BLaER1 treated with 17β-estradiol and CSF1 and Interleukin-3, amounts not matched to agents 10 nM and 100 nM (cell line): ENCODE measurements at regions not wholly inside any gene's neighbourhood (a gene's known extent, or its start where the extent isn't known, plus 50 kb on each side); places are given as distances from the start of the nearest gene placed in this dataset.

ENCODE experiments used
- H3K27ac ChIP-seq, 11 experiments: shearing (Covaris generic); formaldehyde crosslinking; 2 replicates each; pipeline ENCODE4 v1.8.1; 2022
- H3K27me3 ChIP-seq, 11 experiments: shearing (Covaris generic); formaldehyde crosslinking; 2 replicates each; pipeline ENCODE4 v1.8.1; 2022
- H3K36me3 ChIP-seq, 11 experiments: shearing (Covaris generic); formaldehyde crosslinking; 2 replicates each; pipeline ENCODE4 v1.8.1; 2022
- H3K4me1 ChIP-seq, 10 experiments: shearing (Covaris generic); formaldehyde crosslinking; 2 replicates each; pipeline ENCODE4 v1.8.1; 2022
- H3K4me2 ChIP-seq, 11 experiments: shearing (Covaris generic); formaldehyde crosslinking; 2 replicates each; pipeline ENCODE4 v1.8.1; 2022
- H3K4me3 ChIP-seq, 10 experiments: shearing (Covaris generic); formaldehyde crosslinking; 2 replicates each; pipeline ENCODE4 v1.8.1; 2022
- H3K9ac ChIP-seq, 11 experiments: shearing (Covaris generic); formaldehyde crosslinking; 2 replicates each; pipeline ENCODE4 v1.8.1; 2022
- H3K9me3 ChIP-seq, 11 experiments: shearing (Covaris generic); formaldehyde crosslinking; replicated peaks in 1 of 11; 2 replicates each; pipeline ENCODE4 v1.8.1; 2022
- H4K20me1 ChIP-seq, 11 experiments: shearing (Covaris generic); formaldehyde crosslinking; 2 replicates each; pipeline ENCODE4 v1.8.1; 2022
- Cebpa-rat ChIP-seq, 11 experiments: shearing (Covaris generic); IDR thresholded peaks; 2 replicates each; pipeline ENCODE4 v1.8.1; 2022

DNA sequence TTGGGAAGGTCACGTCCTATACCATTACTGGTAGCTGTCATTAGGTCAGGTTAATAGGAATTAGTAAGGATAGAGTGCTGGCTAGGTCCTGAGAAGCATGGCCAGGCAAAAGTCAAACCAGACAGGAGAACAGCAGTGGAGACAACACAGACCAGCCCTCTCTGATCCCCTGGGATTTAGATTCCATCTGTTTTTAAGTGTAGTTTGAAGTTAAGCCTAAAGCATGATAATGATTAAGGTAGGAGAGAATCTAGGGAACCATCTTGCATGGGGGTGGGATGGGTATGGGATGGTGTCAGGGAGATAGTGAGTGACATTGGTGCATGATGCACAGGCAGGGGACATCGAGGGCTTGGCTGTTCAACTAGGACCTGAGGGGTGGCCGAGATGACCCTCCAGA, 96.6 kb downstream of the MYCN start:
- H3K4me3 ChIP-seq, result no peak overlapping the region
- no peaks in the 10 kb centered on the region for H3K27me3 ChIP-seq
- H4K20me1 ChIP-seq, result no peaks in the 10 kb centered on the region
- H3K4me2 ChIP-seq, result no peak overlapping the region
- no peaks in the 10 kb centered on the region for H3K9me3 ChIP-seq
- no peak for TF ChIP-seq Cebpa-rat (IDR thresholded peaks at IDR 0.05)
- peaks cover 4 to 17% (median 11%) of the 10 kb centered on the region in 10 experiments; a peak in 15 of 20 replicates for H3K4me1 ChIP-seq
- no peak overlapping the region for H3K27ac ChIP-seq
- no peaks in the 10 kb centered on the region for H3K36me3 ChIP-seq
- H3K9ac ChIP-seq, result no peak overlapping the region

DNA sequence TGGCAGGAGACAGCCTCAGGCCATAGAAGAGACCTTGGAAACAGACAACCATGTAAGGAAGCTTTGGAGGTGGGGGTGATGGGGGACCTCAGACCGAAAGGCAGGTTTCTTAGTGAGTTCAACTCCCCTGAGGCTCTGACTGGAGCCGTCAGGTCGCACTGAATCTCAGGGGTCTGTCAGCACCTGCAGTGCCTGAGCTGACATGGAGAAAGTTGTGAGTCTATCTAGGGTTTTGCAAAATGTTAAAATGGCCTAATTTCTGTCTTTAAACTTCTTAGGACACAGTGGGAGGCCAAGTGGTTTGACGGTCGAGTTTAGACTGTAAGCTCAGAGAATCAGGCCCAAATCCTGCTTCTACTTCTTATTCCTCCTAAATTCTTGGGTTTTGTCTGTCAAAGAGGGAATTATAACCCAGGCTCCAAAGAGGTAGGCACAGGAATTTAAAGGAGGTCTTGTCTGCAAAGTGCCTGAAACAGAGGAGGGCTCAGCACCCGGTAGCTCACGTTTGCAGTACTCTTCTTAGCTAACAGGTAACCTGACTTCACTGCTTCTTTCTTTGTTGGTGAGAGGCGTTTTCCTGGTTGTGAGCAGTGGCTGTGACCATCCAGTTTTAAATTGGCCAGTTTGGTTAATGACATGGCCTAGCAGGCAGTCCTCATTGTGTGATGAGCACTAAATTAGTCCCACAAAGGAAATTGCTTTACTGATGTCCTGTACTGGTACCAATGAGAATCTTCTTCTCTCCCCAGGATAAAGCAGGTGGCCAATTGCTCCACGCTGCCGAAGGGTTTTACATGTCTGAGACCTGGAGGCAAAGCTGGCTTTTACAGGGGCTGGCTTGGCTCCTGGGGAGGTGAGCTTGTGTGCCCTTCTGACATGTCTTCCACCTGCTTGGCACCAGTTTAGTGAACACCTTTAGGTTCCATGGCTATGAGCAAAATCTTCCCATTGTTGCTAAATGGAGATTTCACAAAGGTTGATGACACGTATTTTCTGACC, 95.7 kb downstream of the MYCN start:
- no peaks in the 10 kb centered on the region for H3K27me3 ChIP-seq
- TF ChIP-seq Cebpa-rat (IDR thresholded peaks at IDR 0.05), result no peak
- H3K27ac ChIP-seq, result no peak overlapping the region
- peaks cover 4 to 17% (median 11%) of the 10 kb centered on the region in 10 experiments; a peak in 15 of 20 replicates for H3K4me1 ChIP-seq
- no peak overlapping the region for H3K4me3 ChIP-seq
- H3K9ac ChIP-seq, result no peak overlapping the region
- H3K36me3 ChIP-seq, result no peaks in the 10 kb centered on the region
- no peaks in the 10 kb centered on the region for H3K9me3 ChIP-seq
- peak overlapping the region in 5 of 11 experiments; percentile 0 to 37 (median 23); a peak in 2 of 22 replicates for H3K4me2 ChIP-seq
- no peaks in the 10 kb centered on the region for H4K20me1 ChIP-seq

DNA sequence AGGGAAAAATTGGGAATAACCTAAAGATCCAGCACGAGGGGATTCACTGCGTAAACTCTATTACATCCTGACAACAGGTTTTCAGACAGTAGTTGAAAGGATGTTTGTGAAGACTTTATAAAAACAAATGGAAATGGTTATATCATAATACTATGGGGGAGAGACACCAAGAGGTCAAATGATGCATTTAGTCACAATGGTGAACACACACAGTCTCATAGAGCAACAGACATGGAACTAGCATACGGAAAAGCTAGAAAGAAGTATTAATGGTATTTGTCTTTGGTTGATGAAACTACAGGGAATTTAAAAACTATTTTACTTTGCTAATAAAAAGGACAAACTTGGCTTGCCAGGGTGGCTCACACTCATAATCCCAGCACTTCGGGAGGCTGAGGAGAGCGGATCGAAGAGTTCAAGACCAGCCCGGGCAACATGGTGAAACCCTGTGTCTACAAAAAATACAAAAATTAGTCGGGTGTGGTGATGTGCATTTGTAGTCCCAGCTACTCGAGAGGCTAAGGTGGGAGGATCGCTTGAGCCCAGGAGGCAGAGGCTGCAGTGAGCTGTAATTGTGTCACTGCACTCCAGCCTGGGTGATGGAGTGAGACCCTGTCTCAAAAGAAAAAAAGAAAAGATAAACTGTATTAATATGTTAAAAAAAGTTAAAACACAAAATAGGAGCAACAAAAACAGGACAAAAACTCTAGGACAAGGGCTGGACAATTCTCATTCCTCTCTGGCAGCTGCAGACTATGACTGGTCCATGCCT, 94.8 kb downstream of the MYCN start:
- Histone ChIP-seq H3K27me3 (no peaks in the 10 kb centered on the region), H3K4me1 (peaks cover 4 to 17% (median 11%) of the 10 kb centered on the region in 10 experiments; a peak in 15 of 20 replicates), H3K4me3 (no peak overlapping the region), H3K27ac (no peak overlapping the region), H3K36me3 (no peaks in the 10 kb centered on the region), H3K9me3 (no peaks in the 10 kb centered on the region), H3K9ac (no peak overlapping the region), H4K20me1 (no peaks in the 10 kb centered on the region), H3K4me2 (peak overlapping the region in 6 of 11 experiments; percentile 0 to 37 (median 20); a peak in 2 of 22 replicates)
- TF ChIP-seq Cebpa-rat (IDR thresholded peaks at IDR 0.05), result no peak

DNA sequence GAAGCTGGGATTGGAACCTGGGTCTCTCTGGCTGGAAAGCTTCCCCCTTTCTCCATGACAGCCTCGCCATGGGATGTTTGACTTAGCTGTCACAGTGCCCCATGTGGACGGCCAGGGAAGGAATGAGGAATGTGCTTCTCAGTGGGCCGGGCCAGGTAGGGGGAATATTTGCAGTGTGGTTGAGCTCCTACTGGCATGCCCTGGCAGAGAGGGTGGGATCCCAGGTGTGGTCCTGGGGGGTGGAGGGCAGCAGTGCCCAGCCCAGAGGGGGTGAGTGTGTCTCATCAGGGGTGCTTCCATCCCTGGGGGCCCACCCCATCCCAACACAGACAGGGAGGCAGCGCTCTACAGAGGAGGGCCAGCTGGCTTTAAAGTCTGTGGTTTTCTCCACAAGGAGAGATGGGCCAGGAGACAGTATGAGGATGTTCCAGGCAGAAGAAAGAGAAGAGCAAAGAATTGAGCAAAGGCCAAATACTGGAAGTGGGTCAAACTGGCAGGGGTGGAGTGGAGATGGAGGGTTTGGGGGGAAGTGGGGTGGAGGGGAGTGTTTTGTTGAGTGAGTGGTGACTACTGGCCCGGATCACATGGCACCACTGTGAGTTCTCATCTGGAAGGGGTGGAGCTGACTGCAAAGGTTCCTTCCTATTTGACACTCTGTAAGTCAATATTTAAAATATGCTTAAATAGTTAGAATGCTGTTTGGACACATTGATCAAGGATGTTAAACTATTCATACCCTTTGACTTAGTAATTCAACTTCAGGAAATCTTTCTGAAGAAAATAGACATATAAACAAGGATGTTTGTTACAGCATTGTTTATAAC, 94.0 kb downstream of the MYCN start:
- Histone ChIP-seq H3K27me3 (no peaks in the 10 kb centered on the region), H3K9ac (no peak overlapping the region), H3K4me1 (peaks cover 0 to 17% (median 9%) of the 10 kb centered on the region in 10 experiments; a peak in 13 of 20 replicates), H3K36me3 (no peaks in the 10 kb centered on the region), H3K27ac (no peak overlapping the region), H3K4me3 (no peak overlapping the region), H3K4me2 (peak overlapping the region in 3 of 11 experiments; percentile 16 to 48 (median 17); a peak in 2 of 22 replicates), H3K9me3 (no peaks in the 10 kb centered on the region), H4K20me1 (no peaks in the 10 kb centered on the region)
- TF ChIP-seq Cebpa-rat (IDR thresholded peaks at IDR 0.05), result no peak

DNA sequence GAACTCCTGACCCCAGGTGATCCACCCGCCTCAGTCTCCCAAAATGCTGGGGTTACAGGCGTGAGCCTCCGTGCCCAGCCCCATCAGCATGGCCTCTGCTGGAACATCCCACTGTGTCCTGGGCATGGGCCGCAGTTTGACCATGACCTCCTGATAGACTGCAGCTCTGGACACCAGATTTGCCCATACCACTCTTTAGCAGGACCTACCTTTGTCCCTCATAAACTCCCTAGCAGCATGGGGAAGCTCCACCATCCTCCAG, 92.6 kb downstream of the MYCN start:
- no peak for TF ChIP-seq Cebpa-rat (IDR thresholded peaks at IDR 0.05)
- H3K9ac ChIP-seq, result no peak overlapping the region

DNA sequence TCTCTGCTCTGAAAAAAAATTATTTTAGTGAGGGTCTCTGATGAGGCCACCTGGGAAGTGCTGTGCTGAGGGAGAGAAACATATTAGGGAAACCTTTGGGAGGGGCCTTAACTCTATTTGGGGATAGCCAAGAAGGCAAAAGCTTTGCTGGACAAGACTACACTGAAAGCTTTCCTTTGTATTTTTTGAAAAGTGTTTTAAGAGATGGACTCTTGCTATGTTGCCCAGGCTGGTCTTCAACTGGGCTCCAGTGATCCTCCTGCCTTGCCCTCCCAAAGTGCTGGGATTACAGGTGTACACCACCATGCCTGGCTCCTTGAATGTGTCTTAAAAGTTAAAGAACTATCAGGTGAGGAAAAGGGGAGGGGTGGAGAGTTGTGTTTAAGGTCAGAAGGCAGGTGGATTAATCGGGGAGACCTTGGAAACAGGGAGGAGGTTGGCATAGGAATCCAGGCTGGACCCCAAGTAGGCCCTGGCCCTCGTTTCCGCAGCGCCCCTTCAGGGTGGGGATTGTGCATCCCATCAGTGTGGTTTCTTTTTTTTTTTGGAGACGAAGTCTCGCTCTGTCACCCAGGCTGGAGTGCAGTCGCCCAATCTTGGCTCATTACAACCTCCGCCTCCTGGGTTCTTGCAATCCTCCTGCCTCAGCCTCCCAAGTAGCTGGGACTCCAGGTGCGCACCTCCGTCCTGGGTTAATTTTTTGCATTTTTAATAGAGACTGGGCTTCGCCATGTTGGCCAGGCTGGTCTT, 92.1 kb downstream of the MYCN start:
- Histone ChIP-seq H3K27ac (no peak overlapping the region), H3K4me1 (peaks cover 0 to 17% (median 7%) of the 10 kb centered on the region in 10 experiments; a peak in 12 of 20 replicates), H3K36me3 (no peaks in the 10 kb centered on the region), H4K20me1 (no peaks in the 10 kb centered on the region), H3K4me2 (no peak overlapping the region), H3K9ac (no peak overlapping the region), H3K4me3 (no peak overlapping the region), H3K27me3 (no peaks in the 10 kb centered on the region), H3K9me3 (no peaks in the 10 kb centered on the region)
- TF ChIP-seq Cebpa-rat (IDR thresholded peaks at IDR 0.05), result no peak

More for the DNA sequence above, 92.6 kb downstream of the MYCN start:
- no peaks in the 10 kb centered on the region for H3K27me3 ChIP-seq
- no peak overlapping the region for H3K27ac ChIP-seq
- no peak overlapping the region for H3K4me2 ChIP-seq
- peaks cover 0 to 17% (median 7%) of the 10 kb centered on the region in 10 experiments; a peak in 12 of 20 replicates for H3K4me1 ChIP-seq
- no peaks in the 10 kb centered on the region for H3K36me3 ChIP-seq
- H3K4me3 ChIP-seq, result no peak overlapping the region
- no peaks in the 10 kb centered on the region for H3K9me3 ChIP-seq
- no peaks in the 10 kb centered on the region for H4K20me1 ChIP-seq

DNA sequence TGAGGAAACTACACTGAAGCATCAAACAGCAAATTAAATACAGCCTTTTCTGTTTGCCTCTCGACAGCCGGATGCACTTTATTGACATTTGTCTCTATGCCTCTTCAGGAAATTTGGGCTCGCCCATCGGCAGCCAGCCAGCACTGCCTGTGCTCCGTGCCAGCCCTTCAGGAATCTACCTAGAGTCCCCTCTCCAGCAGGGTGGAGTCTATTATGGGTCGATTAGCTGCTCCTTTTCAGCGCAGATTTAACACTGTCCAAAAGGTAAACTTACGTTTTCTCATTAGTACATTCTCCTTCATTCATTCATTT, 91.5 kb downstream of the MYCN start:
- H3K9me3 ChIP-seq, result no peaks in the 10 kb centered on the region
- TF ChIP-seq Cebpa-rat (IDR thresholded peaks at IDR 0.05), result no peak
- H3K27me3 ChIP-seq, result no peaks in the 10 kb centered on the region
- H3K4me3 ChIP-seq, result no peak overlapping the region
- H4K20me1 ChIP-seq, result no peaks in the 10 kb centered on the region
- no peaks in the 10 kb centered on the region for H3K36me3 ChIP-seq
- H3K9ac ChIP-seq, result no peak overlapping the region
- no peak overlapping the region for H3K4me2 ChIP-seq
- no peak overlapping the region for H3K27ac ChIP-seq
- H3K4me1 ChIP-seq, result peaks cover 0 to 17% (median 7%) of the 10 kb centered on the region in 10 experiments; a peak in 12 of 20 replicates

DNA sequence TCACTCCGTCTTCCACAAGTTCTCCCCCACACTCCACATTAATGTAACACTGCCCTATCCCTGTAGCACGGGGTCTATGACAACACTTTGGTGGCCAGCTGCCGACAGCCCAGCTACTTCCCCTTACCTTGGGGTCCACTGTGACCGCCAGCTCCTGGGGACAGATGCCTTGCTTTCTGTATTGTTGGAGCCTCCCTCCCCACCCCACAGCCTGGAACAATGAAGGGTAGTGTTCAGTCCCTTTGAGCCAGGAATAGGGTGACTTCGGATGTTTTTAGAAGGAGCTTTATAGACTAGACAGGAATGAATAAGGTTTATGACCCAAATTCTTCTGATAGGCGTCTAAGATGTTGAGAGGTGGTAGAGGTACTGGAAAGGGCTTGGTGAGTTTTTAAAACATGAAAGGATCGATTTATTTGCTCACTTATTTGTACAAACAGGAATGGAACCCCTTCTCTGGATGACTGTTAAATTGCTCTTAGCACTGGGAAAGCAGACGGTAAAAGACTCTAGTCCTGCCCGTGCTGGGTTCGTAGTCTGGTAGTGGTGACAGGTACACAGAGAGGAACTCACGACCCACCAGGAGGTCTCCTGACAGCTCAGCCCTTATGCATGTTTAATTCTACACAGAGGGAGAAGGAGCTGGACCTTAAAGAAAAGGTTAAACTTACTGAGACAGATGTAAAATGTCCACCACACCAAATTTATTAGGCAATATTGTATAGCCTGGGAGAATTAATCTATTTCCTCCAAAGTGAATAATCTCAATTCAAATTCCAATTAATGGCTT, 90.9 kb downstream of the MYCN start:
- no peak for TF ChIP-seq Cebpa-rat (IDR thresholded peaks at IDR 0.05)
- H3K27ac ChIP-seq, result no peak overlapping the region

More for the DNA sequence above, 90.9 kb downstream of the MYCN start:
- Histone ChIP-seq H3K27me3 (no peaks in the 10 kb centered on the region), H4K20me1 (no peaks in the 10 kb centered on the region), H3K9me3 (no peaks in the 10 kb centered on the region), H3K36me3 (no peaks in the 10 kb centered on the region), H3K4me1 (peaks cover 0 to 17% (median 7%) of the 10 kb centered on the region in 10 experiments; a peak in 12 of 20 replicates), H3K9ac (no peak overlapping the region), H3K4me3 (no peak overlapping the region), H3K4me2 (no peak overlapping the region)
